HepG2 (cell line): ENCODE measurements at regions not wholly inside any gene's neighbourhood (a gene's known extent, or its start where the extent isn't known, plus 50 kb on each side); places are given as distances from the start of the nearest gene placed in this dataset.

Source experiments
- ATF7-NPFF ChIP-seq: sonication (generic); formaldehyde crosslinking; IDR thresholded peaks from 2 replicates; pipeline ENCODE4 v1.8.1; 2023; ENCODE audit warnings: mild to moderate bottlenecking, low read depth, missing genetic modification reagents, moderate library complexity
- BORCS8-MEF2B ChIP-seq: sonication (generic); formaldehyde crosslinking; IDR thresholded peaks from 2 replicates; pipeline ENCODE4 v1.8.0; 2022; ENCODE audit warnings: mild to moderate bottlenecking, missing genetic modification reagents
- CHD2 ChIP-seq: IDR thresholded peaks from 2 replicates; pipeline ENCODE4 v1.6.1; 2011; ENCODE audit warnings: low read depth, low read length, improper control_type of control experiment
- FUBP1 ChIP-seq: sonication (generic); formaldehyde crosslinking; IDR thresholded peaks from 2 replicates; pipeline ENCODE4 v1.5.1; 2020; ENCODE audit warnings: missing genetic modification reagents, mild to moderate bottlenecking, borderline replicate concordance
- GTF2F1 ChIP-seq: fragments of 150-350 bp; IDR thresholded peaks from 2 replicates; pipeline ENCODE4 v1.6.1; 2014; ENCODE audit warnings: low read length
- HOXA7 ChIP-seq: sonication (generic); formaldehyde crosslinking; IDR thresholded peaks from 2 replicates; pipeline ENCODE4 v1.8.1; 2022; ENCODE audit warnings: mild to moderate bottlenecking, missing genetic modification reagents, moderate library complexity
- ISX ChIP-seq: sonication (generic); formaldehyde crosslinking; conservative IDR thresholded peaks from 2 replicates; pipeline ENCODE4 v1.5.0; 2020; ENCODE audit warnings: missing genetic modification reagents
- NR1H2 ChIP-seq: sonication (generic); formaldehyde crosslinking; IDR thresholded peaks from 2 replicates; pipeline ENCODE4 v1.8.1; 2022; ENCODE audit warnings: low read depth, missing genetic modification reagents, borderline replicate concordance
- RBAK ChIP-seq: sonication (generic); formaldehyde crosslinking; IDR thresholded peaks from 2 replicates; pipeline ENCODE4 v1.5.1; 2020; ENCODE audit warnings: mild to moderate bottlenecking, missing genetic modification reagents
- SMARCE1 ChIP-seq: fragments of 450-650 bp; IDR thresholded peaks from 2 replicates; pipeline ENCODE4 v1.6.1; 2017; ENCODE audit warnings: borderline replicate concordance
- TAF15 ChIP-seq: fragments of 200-400 bp; formaldehyde crosslinking; IDR thresholded peaks from one replicate; pipeline ENCODE4 v1.6.1; 2018; ENCODE audit warnings: mild to moderate bottlenecking, low read depth, low read length; ENCODE audit not compliant: poor library complexity, severe bottlenecking
- TOPORS ChIP-seq: sonication (generic); formaldehyde crosslinking; IDR thresholded peaks from 2 replicates; pipeline ENCODE4 v1.8.0; 2023; ENCODE audit warnings: mild to moderate bottlenecking, missing genetic modification reagents
- ZFP82 ChIP-seq: sonication (generic); formaldehyde crosslinking; IDR thresholded peaks from 2 replicates; pipeline ENCODE4 v1.5.1; 2020; ENCODE audit warnings: mild to moderate bottlenecking, missing genetic modification reagents, borderline replicate concordance
- ZNF232 ChIP-seq: sonication (generic); formaldehyde crosslinking; IDR thresholded peaks from 2 replicates; pipeline ENCODE4 v1.4.0; 2020; ENCODE audit warnings: missing genetic modification reagents, borderline replicate concordance
- ZNF382 ChIP-seq: sonication (generic); formaldehyde crosslinking; IDR thresholded peaks from 2 replicates; pipeline ENCODE4 v1.5.0; 2020; ENCODE audit warnings: missing genetic modification reagents, mild to moderate bottlenecking, borderline replicate concordance
- ZNF496 ChIP-seq: sonication (generic); formaldehyde crosslinking; IDR thresholded peaks from 2 replicates; pipeline ENCODE4 v1.8.1; 2023; ENCODE audit warnings: mild to moderate bottlenecking, moderate library complexity, missing genetic modification reagents; ENCODE audit not compliant: insufficient replicate concordance
- ZNF644 ChIP-seq: IDR thresholded peaks from 2 replicates; pipeline ENCODE4 v1.6.1; 2016; ENCODE audit warnings: low read depth
- ZNF660 ChIP-seq: sonication (generic); formaldehyde crosslinking; IDR thresholded peaks from 2 replicates; pipeline ENCODE4 v1.5.1; 2020; ENCODE audit warnings: mild to moderate bottlenecking, low read depth, missing genetic modification reagents, borderline replicate concordance
- ZNF773 ChIP-seq: sonication (generic); formaldehyde crosslinking; IDR thresholded peaks from 2 replicates; pipeline ENCODE4 v1.4.0; 2020; ENCODE audit warnings: missing genetic modification reagents, borderline replicate concordance
- ZNF776 ChIP-seq: sonication (generic); formaldehyde crosslinking; IDR thresholded peaks from 2 replicates; pipeline ENCODE4 v1.4.0; 2020; ENCODE audit warnings: mild to moderate bottlenecking, missing genetic modification reagents
- TF ChIP-seq, protein P1 (sequence below): sonication (generic); formaldehyde crosslinking; conservative IDR thresholded peaks from 2 replicates; pipeline ENCODE4 v1.4.0; 2020; ENCODE audit warnings: mild to moderate bottlenecking, missing genetic modification reagents, moderate library complexity
- TF ChIP-seq, protein P2 (sequence below): sonication (generic); formaldehyde crosslinking; IDR thresholded peaks from 2 replicates; pipeline ENCODE4 v1.4.0; 2020; ENCODE audit warnings: missing genetic modification reagents

DNA sequence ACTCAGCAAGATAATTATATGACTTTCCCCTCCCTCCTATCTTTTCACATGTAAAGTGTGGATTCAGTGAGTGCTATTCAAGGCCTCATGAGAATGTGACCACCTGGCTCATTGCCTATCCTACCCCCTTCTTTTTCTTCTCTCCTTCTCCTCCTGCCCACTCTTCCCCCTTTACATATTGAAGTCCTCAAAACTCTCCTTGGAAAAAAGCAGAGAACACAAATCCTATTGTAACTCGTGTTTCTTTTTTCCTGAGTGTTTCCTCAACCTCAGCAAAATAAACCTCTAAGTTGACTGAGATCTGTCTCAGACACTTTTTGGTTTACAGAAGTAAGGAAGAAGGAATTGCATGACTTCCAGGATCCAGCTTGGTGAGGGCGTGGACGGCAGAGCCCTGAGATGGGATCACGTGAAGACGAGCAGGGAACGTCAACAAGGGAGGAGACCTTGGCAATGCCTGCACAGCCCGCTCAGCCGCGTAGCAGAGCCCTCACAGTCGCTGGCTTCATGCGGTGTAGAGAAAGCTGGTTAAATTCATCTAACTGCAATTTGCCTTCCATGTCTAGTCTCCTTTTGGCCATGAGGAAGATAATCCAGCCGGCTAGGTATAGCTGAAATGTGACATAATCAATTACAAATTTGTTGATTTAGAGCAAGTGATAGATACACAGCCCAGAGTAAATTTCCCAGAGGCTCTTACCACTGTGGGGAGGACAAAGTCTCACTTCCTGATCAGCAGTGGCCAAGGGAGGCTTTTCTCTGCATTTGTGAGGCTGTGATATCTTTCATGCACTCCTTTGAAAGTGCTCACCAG is 75.7 kb downstream of the LYZL2 start (continued):
- TF ChIP-seq TAF15 (no peak), CHD2 (no peak), GTF2F1 (no peak), NR1H2 (CRISPR knock-in tag) (no peak), FUBP1 (CRISPR knock-in tag) (0 out of 2 replicates have a peak, but pooled peaks have one; percentile 43), HOXA7 (no peak), ZNF776 (CRISPR knock-in tag) (no peak), SMARCE1 (no peak), ATF7-NPFF (CRISPR knock-in tag) (no peak), BORCS8-MEF2B (no peak), ZNF496 (CRISPR knock-in tag) (no peak), ZNF232 (CRISPR knock-in tag) (peak; percentile 96), TOPORS (CRISPR knock-in tag) (no peak), ISX (CRISPR knock-in tag) (no peak), ZNF773 (CRISPR knock-in tag) (no peak), ZNF382 (CRISPR knock-in tag) (no peak), ZFP82 (CRISPR knock-in tag) (no peak), RBAK (CRISPR knock-in tag) (no peak), ZNF660 (CRISPR knock-in tag) (no peak), ZNF644 (CRISPR knock-in tag) (peak; percentile 26; the same call in 1 of the 2 replicates)
- TF ChIP-seq, protein P1, sequence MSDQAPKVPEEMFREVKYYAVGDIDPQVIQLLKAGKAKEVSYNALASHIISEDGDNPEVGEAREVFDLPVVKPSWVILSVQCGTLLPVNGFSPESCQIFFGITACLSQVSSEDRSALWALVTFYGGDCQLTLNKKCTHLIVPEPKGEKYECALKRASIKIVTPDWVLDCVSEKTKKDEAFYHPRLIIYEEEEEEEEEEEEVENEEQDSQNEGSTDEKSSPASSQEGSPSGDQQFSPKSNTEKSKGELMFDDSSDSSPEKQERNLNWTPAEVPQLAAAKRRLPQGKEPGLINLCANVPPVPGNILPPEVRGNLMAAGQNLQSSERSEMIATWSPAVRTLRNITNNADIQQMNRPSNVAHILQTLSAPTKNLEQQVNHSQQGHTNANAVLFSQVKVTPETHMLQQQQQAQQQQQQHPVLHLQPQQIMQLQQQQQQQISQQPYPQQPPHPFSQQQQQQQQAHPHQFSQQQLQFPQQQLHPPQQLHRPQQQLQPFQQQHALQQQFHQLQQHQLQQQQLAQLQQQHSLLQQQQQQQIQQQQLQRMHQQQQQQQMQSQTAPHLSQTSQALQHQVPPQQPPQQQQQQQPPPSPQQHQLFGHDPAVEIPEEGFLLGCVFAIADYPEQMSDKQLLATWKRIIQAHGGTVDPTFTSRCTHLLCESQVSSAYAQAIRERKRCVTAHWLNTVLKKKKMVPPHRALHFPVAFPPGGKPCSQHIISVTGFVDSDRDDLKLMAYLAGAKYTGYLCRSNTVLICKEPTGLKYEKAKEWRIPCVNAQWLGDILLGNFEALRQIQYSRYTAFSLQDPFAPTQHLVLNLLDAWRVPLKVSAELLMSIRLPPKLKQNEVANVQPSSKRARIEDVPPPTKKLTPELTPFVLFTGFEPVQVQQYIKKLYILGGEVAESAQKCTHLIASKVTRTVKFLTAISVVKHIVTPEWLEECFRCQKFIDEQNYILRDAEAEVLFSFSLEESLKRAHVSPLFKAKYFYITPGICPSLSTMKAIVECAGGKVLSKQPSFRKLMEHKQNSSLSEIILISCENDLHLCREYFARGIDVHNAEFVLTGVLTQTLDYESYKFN (CRISPR knock-in tag), result peak; percentile 62
- TF ChIP-seq, protein P2, sequence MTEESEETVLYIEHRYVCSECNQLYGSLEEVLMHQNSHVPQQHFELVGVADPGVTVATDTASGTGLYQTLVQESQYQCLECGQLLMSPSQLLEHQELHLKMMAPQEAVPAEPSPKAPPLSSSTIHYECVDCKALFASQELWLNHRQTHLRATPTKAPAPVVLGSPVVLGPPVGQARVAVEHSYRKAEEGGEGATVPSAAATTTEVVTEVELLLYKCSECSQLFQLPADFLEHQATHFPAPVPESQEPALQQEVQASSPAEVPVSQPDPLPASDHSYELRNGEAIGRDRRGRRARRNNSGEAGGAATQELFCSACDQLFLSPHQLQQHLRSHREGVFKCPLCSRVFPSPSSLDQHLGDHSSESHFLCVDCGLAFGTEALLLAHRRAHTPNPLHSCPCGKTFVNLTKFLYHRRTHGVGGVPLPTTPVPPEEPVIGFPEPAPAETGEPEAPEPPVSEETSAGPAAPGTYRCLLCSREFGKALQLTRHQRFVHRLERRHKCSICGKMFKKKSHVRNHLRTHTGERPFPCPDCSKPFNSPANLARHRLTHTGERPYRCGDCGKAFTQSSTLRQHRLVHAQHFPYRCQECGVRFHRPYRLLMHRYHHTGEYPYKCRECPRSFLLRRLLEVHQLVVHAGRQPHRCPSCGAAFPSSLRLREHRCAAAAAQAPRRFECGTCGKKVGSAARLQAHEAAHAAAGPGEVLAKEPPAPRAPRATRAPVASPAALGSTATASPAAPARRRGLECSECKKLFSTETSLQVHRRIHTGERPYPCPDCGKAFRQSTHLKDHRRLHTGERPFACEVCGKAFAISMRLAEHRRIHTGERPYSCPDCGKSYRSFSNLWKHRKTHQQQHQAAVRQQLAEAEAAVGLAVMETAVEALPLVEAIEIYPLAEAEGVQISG (CRISPR knock-in tag), result peak; percentile 38; the same call in 1 of the 2 replicates
